ENCODE measurements at regions not wholly inside any gene's neighbourhood (a gene's known extent, or its start where the extent isn't known, plus 50 kb on each side); places are given as distances from the start of the nearest gene placed in this dataset.
"Not testable (repeated sequence)": the region's sequence is repeated elsewhere in the genome, so short reads cannot be mapped to it uniquely, and the experiment has no call there.

DNA sequence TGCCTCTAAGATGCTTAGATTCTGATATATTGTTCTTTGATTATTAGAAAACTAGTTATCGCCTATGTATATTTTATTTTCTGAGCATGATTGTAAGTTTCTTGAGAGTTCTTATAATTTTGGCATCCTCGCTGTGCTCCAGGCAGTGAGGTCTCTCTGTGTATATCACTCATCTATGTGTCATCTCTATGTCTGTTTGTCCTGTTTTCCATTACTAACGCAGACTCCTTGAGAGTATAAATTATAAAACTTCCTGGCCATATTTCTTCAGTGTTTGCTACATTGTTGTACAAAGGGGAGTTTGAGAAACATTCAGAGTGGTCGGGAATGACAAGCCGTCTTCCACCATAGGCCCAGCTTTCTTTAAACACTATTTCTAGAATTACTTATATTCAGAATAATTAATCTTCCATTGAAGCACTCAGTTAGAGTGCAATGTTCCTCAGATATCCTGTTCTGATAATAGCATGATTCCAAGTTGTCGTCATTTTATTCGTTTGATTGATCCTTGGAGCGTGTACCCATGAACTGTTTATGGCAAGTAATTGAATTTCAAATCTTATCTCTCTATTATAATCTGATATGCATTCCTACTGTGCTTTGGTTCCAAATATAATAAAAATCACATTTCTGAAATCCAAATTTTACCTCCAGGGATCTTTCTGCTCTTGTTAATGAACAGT lies 206.6 kb downstream of the BAMBI start:
- in situ Hi-C loops (cut with MboI; ENCODE audit: low sequenced_read_pairs, unreplicated experiment), result no loop called here
- DNase-seq (ENCODE audit: low spot score), result no peak
- TF ChIP-seq, protein P1, sequence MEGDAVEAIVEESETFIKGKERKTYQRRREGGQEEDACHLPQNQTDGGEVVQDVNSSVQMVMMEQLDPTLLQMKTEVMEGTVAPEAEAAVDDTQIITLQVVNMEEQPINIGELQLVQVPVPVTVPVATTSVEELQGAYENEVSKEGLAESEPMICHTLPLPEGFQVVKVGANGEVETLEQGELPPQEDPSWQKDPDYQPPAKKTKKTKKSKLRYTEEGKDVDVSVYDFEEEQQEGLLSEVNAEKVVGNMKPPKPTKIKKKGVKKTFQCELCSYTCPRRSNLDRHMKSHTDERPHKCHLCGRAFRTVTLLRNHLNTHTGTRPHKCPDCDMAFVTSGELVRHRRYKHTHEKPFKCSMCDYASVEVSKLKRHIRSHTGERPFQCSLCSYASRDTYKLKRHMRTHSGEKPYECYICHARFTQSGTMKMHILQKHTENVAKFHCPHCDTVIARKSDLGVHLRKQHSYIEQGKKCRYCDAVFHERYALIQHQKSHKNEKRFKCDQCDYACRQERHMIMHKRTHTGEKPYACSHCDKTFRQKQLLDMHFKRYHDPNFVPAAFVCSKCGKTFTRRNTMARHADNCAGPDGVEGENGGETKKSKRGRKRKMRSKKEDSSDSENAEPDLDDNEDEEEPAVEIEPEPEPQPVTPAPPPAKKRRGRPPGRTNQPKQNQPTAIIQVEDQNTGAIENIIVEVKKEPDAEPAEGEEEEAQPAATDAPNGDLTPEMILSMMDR (IDR thresholded peaks at IDR 0.05; ENCODE audit: borderline replicate concordance, control extremely low read depth, extremely low read depth, insufficient read depth, missing control alignments), result no peak

- TF ChIP-seq, protein P1 (IDR thresholded peaks at IDR 0.05; ENCODE audit: borderline replicate concordance, control extremely low read depth, extremely low read depth, insufficient read depth, missing control alignments), result no peak
- DNase-seq (ENCODE audit: low spot score), result no peak
- in situ Hi-C loops (cut with MboI; ENCODE audit: low sequenced_read_pairs, unreplicated experiment), result no loop called here
Observed at GRCh38 chr10:28890121-28890950, 213.0 kb downstream of the BAMBI start.

GRCh38 chr10:28891058-28891713 lies 213.9 kb downstream of the BAMBI start:
- DNase-seq (ENCODE audit: low spot score), result no peak
- TF ChIP-seq, protein P1 (IDR thresholded peaks at IDR 0.05; ENCODE audit: borderline replicate concordance, control extremely low read depth, extremely low read depth, insufficient read depth, missing control alignments), result no peak
- in situ Hi-C loops (cut with MboI; ENCODE audit: low sequenced_read_pairs, unreplicated experiment), result no loop called here

DNA sequence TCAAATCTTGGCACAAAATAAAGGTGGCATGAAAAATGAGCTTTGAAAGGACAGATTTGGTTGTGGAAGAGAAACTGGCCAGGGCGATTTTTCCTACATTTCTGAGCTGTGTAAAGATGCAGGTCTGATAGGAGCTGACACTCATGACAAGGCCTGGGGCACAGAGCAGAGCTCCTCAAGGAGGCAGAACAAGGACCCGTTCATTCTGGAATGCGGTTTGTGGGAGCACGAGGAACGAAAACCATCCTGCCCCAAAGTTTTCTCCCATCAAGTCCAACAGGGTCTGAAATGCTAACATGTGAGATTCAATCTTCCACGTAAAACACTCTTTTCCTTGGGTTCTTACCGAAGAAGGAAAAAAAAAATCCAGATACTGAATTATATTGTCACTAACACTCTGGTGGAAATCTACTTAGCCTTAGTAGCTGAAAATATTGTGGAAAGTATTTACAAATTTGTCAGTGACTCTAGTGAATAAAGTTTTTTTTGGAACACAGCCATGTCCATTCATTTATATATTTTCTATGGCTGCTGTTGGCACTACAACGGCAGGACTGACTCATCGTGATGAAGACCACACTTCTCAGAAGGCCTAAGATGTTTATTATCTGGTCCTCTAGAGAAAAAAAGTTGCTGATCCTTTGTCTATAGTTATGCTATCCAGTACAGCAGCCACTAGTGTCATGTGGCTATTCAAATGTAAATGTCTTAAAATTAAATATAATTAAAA lies 215.7 kb downstream of the BAMBI start:
- TF ChIP-seq, protein P1 (IDR thresholded peaks at IDR 0.05; ENCODE audit: borderline replicate concordance, control extremely low read depth, extremely low read depth, insufficient read depth, missing control alignments), result no peak
- in situ Hi-C loops (cut with MboI; ENCODE audit: low sequenced_read_pairs, unreplicated experiment), result no loop called here

GRCh38 chr10:28894146-28894545 lies 216.8 kb downstream of the BAMBI start:
- in situ Hi-C loops (cut with MboI; ENCODE audit: low sequenced_read_pairs, unreplicated experiment), result no loop called here
- TF ChIP-seq, protein P1 (IDR thresholded peaks at IDR 0.05; ENCODE audit: borderline replicate concordance, control extremely low read depth, extremely low read depth, insufficient read depth, missing control alignments), result no peak

More for the DNA sequence above, 215.7 kb downstream of the BAMBI start:
- DNase-seq (ENCODE audit: low spot score), result no peak

DNA sequence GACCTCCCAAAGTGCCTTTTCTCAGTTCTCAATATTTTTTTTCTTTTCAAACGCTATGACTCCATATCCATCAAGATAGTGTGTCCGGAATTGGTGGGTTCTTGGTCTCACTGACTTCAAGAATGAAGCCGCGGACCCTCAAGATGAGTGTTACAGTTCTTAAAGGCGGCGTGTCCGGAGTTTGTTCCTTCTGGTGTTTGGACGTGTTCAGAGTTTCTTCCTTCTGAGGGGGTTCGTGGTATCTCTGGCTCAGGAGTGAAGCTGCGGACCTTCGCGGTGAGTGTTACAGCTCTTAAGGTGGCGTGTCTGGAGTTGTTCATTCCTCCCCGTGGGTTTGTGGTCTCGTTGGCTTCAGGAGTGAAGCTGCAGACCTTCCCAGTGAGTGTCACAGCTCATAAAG lies 218.3 kb downstream of the BAMBI start:
- in situ Hi-C loops (cut with MboI; ENCODE audit: low sequenced_read_pairs, unreplicated experiment); DNase-seq (ENCODE audit: low spot score): not testable (repeated sequence)

More at GRCh38 chr10:28894146-28894545, 216.8 kb downstream of the BAMBI start:
- DNase-seq (ENCODE audit: low spot score), result no peak

DNA sequence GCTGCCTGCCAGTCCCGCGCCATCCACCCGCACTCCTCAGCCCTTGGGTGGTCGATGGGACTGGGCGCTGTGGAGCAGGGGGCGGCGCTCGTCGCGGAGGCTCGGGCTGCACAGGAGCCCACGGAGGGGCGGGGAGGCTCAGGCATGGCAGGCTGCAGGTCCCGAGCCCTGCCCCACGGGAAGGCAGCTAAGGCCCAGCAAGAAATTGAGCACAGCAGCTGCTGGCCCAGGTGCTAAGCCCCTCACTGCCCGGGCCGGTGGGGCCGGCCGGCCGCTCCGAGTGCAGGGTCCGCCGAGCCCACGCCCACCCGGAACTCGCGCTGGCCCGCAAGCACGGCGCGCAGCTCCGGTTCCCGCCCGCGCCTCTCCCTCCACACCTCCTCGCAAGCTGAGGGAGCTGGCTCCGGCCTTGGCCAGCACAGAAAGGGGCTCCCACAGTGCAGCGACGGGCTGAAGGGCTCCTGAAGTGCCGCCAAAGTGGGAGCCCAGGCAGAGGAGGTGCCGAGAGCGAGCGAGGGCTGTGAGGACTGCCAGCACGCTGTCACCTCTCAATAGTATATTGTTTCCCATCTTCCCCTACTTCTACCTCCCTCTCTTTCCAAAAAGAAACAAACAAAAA lies 219.6 kb downstream of the BAMBI start:
- in situ Hi-C loops (cut with MboI; ENCODE audit: low sequenced_read_pairs, unreplicated experiment); DNase-seq (ENCODE audit: low spot score): not testable (repeated sequence)
